ENCODE measurements at regions not wholly inside any gene's neighbourhood (a gene's known extent, or its start where the extent isn't known, plus 50 kb on each side); places are given as distances from the start of the nearest gene placed in this dataset.

GRCh38 chr7:22665923-22666322 is 61.1 kb upstream of the IL6 start:
- no peak overlapping the region for H3K4me3 ChIP-seq (ENCODE audit: low read depth, low read length)
- H3K4me1 ChIP-seq (ENCODE audit: control insufficient read depth, insufficient read depth, low read length): peaks cover 25% of the 10 kb centered on the region
- no peak overlapping the region for H3K9ac ChIP-seq (ENCODE audit: low read depth, low read length)
- H3K9me3 ChIP-seq (ENCODE audit: control insufficient read depth, insufficient read depth, low read length): no peaks in the 10 kb centered on the region
- no peaks in the 10 kb centered on the region for H3K36me3 ChIP-seq (ENCODE audit: control insufficient read depth, insufficient read depth, low read length)
- H3K27me3 ChIP-seq (ENCODE audit: control insufficient read depth, insufficient read depth, low read length): no peaks in the 10 kb centered on the region

- H3K27me3 ChIP-seq (ENCODE audit: control insufficient read depth, insufficient read depth, low read length): no peaks in the 10 kb centered on the region
- peaks cover 25% of the 10 kb centered on the region for H3K4me1 ChIP-seq (ENCODE audit: control insufficient read depth, insufficient read depth, low read length)
- no peaks in the 10 kb centered on the region for H3K36me3 ChIP-seq (ENCODE audit: control insufficient read depth, insufficient read depth, low read length)
- H3K9ac ChIP-seq (ENCODE audit: low read depth, low read length): no peak overlapping the region
- no peaks in the 10 kb centered on the region for H3K9me3 ChIP-seq (ENCODE audit: control insufficient read depth, insufficient read depth, low read length)
- H3K4me3 ChIP-seq (ENCODE audit: low read depth, low read length): no peak overlapping the region
Measured at GRCh38 chr7:22664988-22665798, 61.8 kb upstream of the IL6 start.

- no peak overlapping the region for H3K4me3 ChIP-seq (ENCODE audit: low read depth, low read length)
- H3K4me1 ChIP-seq (ENCODE audit: control insufficient read depth, insufficient read depth, low read length): peaks cover 14% of the 10 kb centered on the region
- H3K27me3 ChIP-seq (ENCODE audit: control insufficient read depth, insufficient read depth, low read length): no peaks in the 10 kb centered on the region
- H3K36me3 ChIP-seq (ENCODE audit: control insufficient read depth, insufficient read depth, low read length): no peaks in the 10 kb centered on the region
- H3K9ac ChIP-seq (ENCODE audit: low read depth, low read length): no peak overlapping the region
- no peaks in the 10 kb centered on the region for H3K9me3 ChIP-seq (ENCODE audit: control insufficient read depth, insufficient read depth, low read length)
Measured at GRCh38 chr7:22663721-22664120, 63.3 kb upstream of the IL6 start.

GRCh38 chr7:22663357-22663718 is 63.7 kb upstream of the IL6 start:
- H3K9me3 ChIP-seq (ENCODE audit: control insufficient read depth, insufficient read depth, low read length): no peaks in the 10 kb centered on the region
- H3K4me1 ChIP-seq (ENCODE audit: control insufficient read depth, insufficient read depth, low read length): peaks cover 11% of the 10 kb centered on the region
- no peaks in the 10 kb centered on the region for H3K36me3 ChIP-seq (ENCODE audit: control insufficient read depth, insufficient read depth, low read length)

GRCh38 chr7:22662556-22663356 is 64.2 kb upstream of the IL6 start:
- Histone ChIP-seq H3K4me1 (ENCODE audit: control insufficient read depth, insufficient read depth, low read length) (peaks cover 8% of the 10 kb centered on the region), H3K36me3 (ENCODE audit: control insufficient read depth, insufficient read depth, low read length) (no peaks in the 10 kb centered on the region), H3K9me3 (ENCODE audit: control insufficient read depth, insufficient read depth, low read length) (no peaks in the 10 kb centered on the region), H3K27me3 (ENCODE audit: control insufficient read depth, insufficient read depth, low read length) (no peaks in the 10 kb centered on the region), H3K4me3 (ENCODE audit: low read depth, low read length) (no peak overlapping the region), H3K9ac (ENCODE audit: low read depth, low read length) (no peak overlapping the region)

More at GRCh38 chr7:22663357-22663718, 63.7 kb upstream of the IL6 start:
- H3K27me3 ChIP-seq (ENCODE audit: control insufficient read depth, insufficient read depth, low read length): no peaks in the 10 kb centered on the region
- H3K9ac ChIP-seq (ENCODE audit: low read depth, low read length): no peak overlapping the region
- H3K4me3 ChIP-seq (ENCODE audit: low read depth, low read length): no peak overlapping the region

GRCh38 chr7:22662036-22662435 is 65.0 kb upstream of the IL6 start:
- no peaks in the 10 kb centered on the region for H3K27me3 ChIP-seq (ENCODE audit: control insufficient read depth, insufficient read depth, low read length)
- no peaks in the 10 kb centered on the region for H3K9me3 ChIP-seq (ENCODE audit: control insufficient read depth, insufficient read depth, low read length)
- H3K4me3 ChIP-seq (ENCODE audit: low read depth, low read length): no peak overlapping the region
- H3K36me3 ChIP-seq (ENCODE audit: control insufficient read depth, insufficient read depth, low read length): no peaks in the 10 kb centered on the region
- H3K4me1 ChIP-seq (ENCODE audit: control insufficient read depth, insufficient read depth, low read length): peaks cover under 1% of the 10 kb centered on the region
- no peak overlapping the region for H3K9ac ChIP-seq (ENCODE audit: low read depth, low read length)

GRCh38 chr7:22660732-22661131 is 66.3 kb upstream of the IL6 start:
- no peaks in the 10 kb centered on the region for H3K27me3 ChIP-seq (ENCODE audit: control insufficient read depth, insufficient read depth, low read length)
- no peaks in the 10 kb centered on the region for H3K9me3 ChIP-seq (ENCODE audit: control insufficient read depth, insufficient read depth, low read length)
- H3K9ac ChIP-seq (ENCODE audit: low read depth, low read length): no peak overlapping the region
- H3K4me3 ChIP-seq (ENCODE audit: low read depth, low read length): no peak overlapping the region
- no peaks in the 10 kb centered on the region for H3K4me1 ChIP-seq (ENCODE audit: control insufficient read depth, insufficient read depth, low read length)
- no peaks in the 10 kb centered on the region for H3K36me3 ChIP-seq (ENCODE audit: control insufficient read depth, insufficient read depth, low read length)

GRCh38 chr7:22660293-22660692 is 66.7 kb upstream of the IL6 start:
- no peaks in the 10 kb centered on the region for H3K4me1 ChIP-seq (ENCODE audit: control insufficient read depth, insufficient read depth, low read length)
- H3K9ac ChIP-seq (ENCODE audit: low read depth, low read length): no peak overlapping the region
- no peak overlapping the region for H3K4me3 ChIP-seq (ENCODE audit: low read depth, low read length)
- H3K36me3 ChIP-seq (ENCODE audit: control insufficient read depth, insufficient read depth, low read length): no peaks in the 10 kb centered on the region
- no peaks in the 10 kb centered on the region for H3K9me3 ChIP-seq (ENCODE audit: control insufficient read depth, insufficient read depth, low read length)
- no peaks in the 10 kb centered on the region for H3K27me3 ChIP-seq (ENCODE audit: control insufficient read depth, insufficient read depth, low read length)

- Histone ChIP-seq H3K9me3 (ENCODE audit: control insufficient read depth, insufficient read depth, low read length) (no peaks in the 10 kb centered on the region), H3K9ac (ENCODE audit: low read depth, low read length) (no peak overlapping the region), H3K36me3 (ENCODE audit: control insufficient read depth, insufficient read depth, low read length) (no peaks in the 10 kb centered on the region), H3K4me3 (ENCODE audit: low read depth, low read length) (no peak overlapping the region), H3K4me1 (ENCODE audit: control insufficient read depth, insufficient read depth, low read length) (no peaks in the 10 kb centered on the region), H3K27me3 (ENCODE audit: control insufficient read depth, insufficient read depth, low read length) (no peaks in the 10 kb centered on the region)
Measured at GRCh38 chr7:22659741-22660140, 67.3 kb upstream of the IL6 start.

GRCh38 chr7:22658031-22658430 is 69.0 kb upstream of the IL6 start:
- Histone ChIP-seq H3K4me1 (ENCODE audit: control insufficient read depth, insufficient read depth, low read length) (no peaks in the 10 kb centered on the region), H3K9me3 (ENCODE audit: control insufficient read depth, insufficient read depth, low read length) (no peaks in the 10 kb centered on the region), H3K4me3 (ENCODE audit: low read depth, low read length) (no peak overlapping the region), H3K27me3 (ENCODE audit: control insufficient read depth, insufficient read depth, low read length) (no peaks in the 10 kb centered on the region), H3K9ac (ENCODE audit: low read depth, low read length) (no peak overlapping the region), H3K36me3 (ENCODE audit: control insufficient read depth, insufficient read depth, low read length) (no peaks in the 10 kb centered on the region)

GRCh38 chr7:22657479-22657878 is 69.5 kb upstream of the IL6 start:
- no peaks in the 10 kb centered on the region for H3K27me3 ChIP-seq (ENCODE audit: control insufficient read depth, insufficient read depth, low read length)
- H3K9ac ChIP-seq (ENCODE audit: low read depth, low read length): no peak overlapping the region
- no peaks in the 10 kb centered on the region for H3K9me3 ChIP-seq (ENCODE audit: control insufficient read depth, insufficient read depth, low read length)
- H3K4me3 ChIP-seq (ENCODE audit: low read depth, low read length): no peak overlapping the region
- H3K4me1 ChIP-seq (ENCODE audit: control insufficient read depth, insufficient read depth, low read length): no peaks in the 10 kb centered on the region
- no peaks in the 10 kb centered on the region for H3K36me3 ChIP-seq (ENCODE audit: control insufficient read depth, insufficient read depth, low read length)

GRCh38 chr7:22655781-22656180 is 71.2 kb upstream of the IL6 start:
- Histone ChIP-seq H3K9me3 (ENCODE audit: control insufficient read depth, insufficient read depth, low read length) (no peaks in the 10 kb centered on the region), H3K27me3 (ENCODE audit: control insufficient read depth, insufficient read depth, low read length) (no peaks in the 10 kb centered on the region), H3K4me1 (ENCODE audit: control insufficient read depth, insufficient read depth, low read length) (no peaks in the 10 kb centered on the region), H3K36me3 (ENCODE audit: control insufficient read depth, insufficient read depth, low read length) (no peaks in the 10 kb centered on the region), H3K9ac (ENCODE audit: low read depth, low read length) (no peak overlapping the region), H3K4me3 (ENCODE audit: low read depth, low read length) (no peak overlapping the region)
